Jurkat, Clone E6-1 (cell line): ENCODE measurements at regions not wholly inside any gene's neighbourhood (a gene's known extent, or its start where the extent isn't known, plus 50 kb on each side); places are given as distances from the start of the nearest gene placed in this dataset.

Experiments used
- DNase-seq: peaks from one replicate; pipeline ENCODE4 v3.0.0-alpha.2; 2011; ENCODE audit warnings: low read depth, low spot score
- H3K4me3 ChIP-seq: 2 replicates; pipeline ENCODE4 v1.5.1; 2011; ENCODE audit warnings: mild to moderate bottlenecking, low read length, control low read depth, moderate library complexity

- no peak overlapping the region for H3K4me3 ChIP-seq
- DNase-seq = no peak
These were observed 309.6 kb downstream of the METTL15 start for GRCh38 chr11:28417601-28418323.

- DNase-seq = no peak
- H3K4me3 ChIP-seq = no peak overlapping the region
These were observed 303.8 kb downstream of the METTL15 start for GRCh38 chr11:28412029-28412428.

- no peak overlapping the region for H3K4me3 ChIP-seq
- no peak for DNase-seq
These were observed 293.3 kb downstream of the METTL15 start for GRCh38 chr11:28401446-28401845.

GRCh38 chr11:28400331-28401100 is 292.3 kb downstream of the METTL15 start:
- no peak for DNase-seq
- H3K4me3 ChIP-seq = no peak overlapping the region

GRCh38 chr11:28393348-28393747 is 285.2 kb downstream of the METTL15 start:
- DNase-seq = no peak

GRCh38 chr11:28384418-28384817 is 276.2 kb downstream of the METTL15 start:
- no peak for DNase-seq

More at GRCh38 chr11:28393348-28393747, 285.2 kb downstream of the METTL15 start:
- H3K4me3 ChIP-seq = no peak overlapping the region

GRCh38 chr11:28383456-28383855 is 275.3 kb downstream of the METTL15 start:
- no peak overlapping the region for H3K4me3 ChIP-seq
- DNase-seq = no peak

More at GRCh38 chr11:28384418-28384817, 276.2 kb downstream of the METTL15 start:
- no peak overlapping the region for H3K4me3 ChIP-seq
